T47D (cell line): ENCODE measurements at regions not wholly inside any gene's neighbourhood (a gene's known extent, or its start where the extent isn't known, plus 50 kb on each side); places are given as distances from the start of the nearest gene placed in this dataset.
A peak's percentile ranks its signal among the peaks of the same experiment; 100 is the strongest.
"Not testable (repeated sequence)": the region's sequence is repeated elsewhere in the genome, so short reads cannot be mapped to it uniquely, and the experiment has no call there.

Source experiments
- DNase-seq, 2 experiments: peaks; one replicate each; pipeline versions ENCODE4 v3.0.0 to v3.0.0-alpha.2; 2011 to 2012; ENCODE audit warnings: low read depth in 1 of 2, low spot score in 1 of 2
- JUND ChIP-seq: IDR thresholded peaks from 2 replicates; pipeline ENCODE4 v1.6.1; 2012; ENCODE audit warnings: low read depth
- in situ Hi-C: cut with HindIII; loops from 2 replicates; pipeline ENCODE4 v1.10.0; 2016; ENCODE audit warnings: low sequenced_read_pairs, low pct_unique_long_range_greater_than_20kb

DNA sequence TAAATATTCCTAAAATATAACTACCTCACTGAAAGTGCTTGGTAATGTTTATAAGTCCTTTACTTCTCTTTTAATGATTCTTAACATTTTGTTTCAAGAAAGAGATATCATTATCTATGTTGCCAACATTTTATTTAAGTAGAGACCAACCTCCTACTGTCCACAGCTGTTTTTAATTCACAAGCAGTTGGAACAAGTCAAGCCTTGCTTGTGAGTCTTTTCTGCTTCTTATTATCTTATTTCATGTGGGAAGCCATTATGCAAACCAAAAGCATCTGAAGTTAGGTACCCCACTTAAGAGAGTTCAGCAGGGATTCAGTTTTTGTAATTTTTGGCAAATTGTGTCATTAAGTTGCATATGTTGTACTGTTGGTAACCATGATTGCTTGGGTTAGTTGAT, 1714.5 kb downstream of the GRIK2 start:
- no peak for DNase-seq
- TF ChIP-seq JUND = no peak
- in situ Hi-C loops = no loop called here

DNA sequence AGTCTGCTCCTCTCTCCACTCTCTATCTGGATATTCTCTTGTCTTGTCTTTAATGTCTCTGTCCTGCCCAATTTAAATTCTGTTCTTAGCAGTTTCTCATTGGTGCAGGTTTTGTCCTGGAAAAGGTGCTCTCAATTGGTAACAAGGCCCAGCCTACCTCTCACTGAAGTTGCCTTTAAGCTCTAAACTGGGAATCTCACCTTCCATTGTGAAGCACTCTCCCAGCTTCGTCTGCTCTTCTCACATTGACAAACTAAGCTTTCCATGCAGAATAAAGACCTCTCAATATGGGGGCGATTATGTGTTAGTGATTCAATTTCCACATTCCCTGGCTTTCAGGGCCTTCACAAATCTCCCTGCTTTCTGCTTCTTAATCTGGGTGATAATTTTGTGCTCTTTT, 1712.2 kb downstream of the GRIK2 start:
- DNase-seq = no peak
- in situ Hi-C loops = no loop called here
- no peak for TF ChIP-seq JUND

DNA sequence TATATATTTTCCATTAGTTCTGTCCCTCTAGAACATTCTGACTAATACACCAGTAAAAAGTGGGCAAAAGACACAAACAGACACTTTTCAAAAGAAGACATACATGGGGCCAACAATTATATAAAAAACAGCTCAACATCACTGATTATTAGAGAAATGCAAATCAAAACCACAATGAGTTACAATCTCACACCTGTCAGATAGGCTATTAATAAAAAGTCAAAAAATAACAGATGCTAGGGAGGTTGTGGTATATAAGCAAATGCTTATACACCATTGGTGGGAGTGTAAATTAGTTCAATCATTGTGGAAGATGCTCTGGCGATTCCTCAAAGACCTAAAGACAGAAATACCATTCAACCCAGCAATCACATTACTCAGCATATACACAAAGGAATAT, 1707.8 kb downstream of the GRIK2 start:
- DNase-seq = no peak
- TF ChIP-seq JUND = no peak
- in situ Hi-C loops = no loop called here

GRCh38 chr6:103092414-103092813, 1698.9 kb downstream of the GRIK2 start:
- DNase-seq = peak in 1 of 2 experiments; percentile 1
- in situ Hi-C loops = not testable (repeated sequence)

DNA sequence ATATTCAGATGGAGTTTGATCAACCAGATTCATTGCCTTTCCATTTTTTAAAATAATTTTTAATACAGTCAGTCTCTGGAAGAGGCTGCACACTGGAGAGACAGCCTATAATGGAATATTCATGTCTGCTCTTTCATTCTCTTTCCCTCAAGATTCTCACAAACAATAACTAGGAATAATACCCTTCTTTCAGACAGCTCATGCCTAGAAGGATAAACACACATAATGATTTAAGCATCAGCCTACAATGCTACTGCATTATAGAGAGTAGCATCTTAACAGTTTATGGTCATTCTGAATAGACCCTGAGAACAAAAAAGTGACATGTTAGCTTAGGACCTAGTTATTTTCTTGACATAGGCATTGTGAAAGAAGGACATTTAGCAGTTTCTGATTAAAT, 1692.3 kb downstream of the GRIK2 start:
- in situ Hi-C loops = no loop called here
- DNase-seq = no peak
- TF ChIP-seq JUND = no peak

GRCh38 chr6:103081876-103082630, 1688.5 kb downstream of the GRIK2 start:
- no peak for DNase-seq
- in situ Hi-C loops = no loop called here
- no peak for TF ChIP-seq JUND

- in situ Hi-C loops = no loop called here
- DNase-seq = no peak
- no peak for TF ChIP-seq JUND
Measured at GRCh38 chr6:103081126-103081525, 1687.6 kb downstream of the GRIK2 start.

- in situ Hi-C loops = no loop called here
- no peak for DNase-seq
- TF ChIP-seq JUND = no peak
Measured at GRCh38 chr6:103080497-103080896, 1687.0 kb downstream of the GRIK2 start.

GRCh38 chr6:103079867-103080266, 1686.4 kb downstream of the GRIK2 start:
- no peak for TF ChIP-seq JUND
- in situ Hi-C loops = no loop called here
- no peak for DNase-seq

GRCh38 chr6:103062136-103062535, 1668.6 kb downstream of the GRIK2 start:
- in situ Hi-C loops = no loop called here
- TF ChIP-seq JUND = no peak
- DNase-seq = no peak

DNA sequence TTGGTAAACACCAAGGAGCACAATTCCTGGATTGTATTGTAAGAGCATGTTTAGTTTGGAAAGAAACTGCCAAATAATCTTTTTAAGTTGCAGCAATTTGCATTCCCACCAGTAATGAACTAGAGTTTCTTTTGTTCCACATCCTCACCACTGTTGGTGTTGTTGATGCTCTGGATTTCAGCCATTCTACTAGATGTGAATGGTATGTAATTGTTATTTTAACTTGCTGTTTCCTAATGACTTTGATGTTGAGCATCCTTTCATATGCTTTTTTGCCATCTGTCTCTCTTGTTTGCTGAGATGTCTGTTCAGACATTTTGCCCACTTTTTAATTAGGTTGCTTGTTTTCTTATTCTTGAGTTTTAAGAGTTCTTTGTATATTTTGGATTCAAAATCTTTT, 1654.1 kb downstream of the GRIK2 start:
- in situ Hi-C loops = no loop called here
- DNase-seq = no peak
- no peak for TF ChIP-seq JUND

DNA sequence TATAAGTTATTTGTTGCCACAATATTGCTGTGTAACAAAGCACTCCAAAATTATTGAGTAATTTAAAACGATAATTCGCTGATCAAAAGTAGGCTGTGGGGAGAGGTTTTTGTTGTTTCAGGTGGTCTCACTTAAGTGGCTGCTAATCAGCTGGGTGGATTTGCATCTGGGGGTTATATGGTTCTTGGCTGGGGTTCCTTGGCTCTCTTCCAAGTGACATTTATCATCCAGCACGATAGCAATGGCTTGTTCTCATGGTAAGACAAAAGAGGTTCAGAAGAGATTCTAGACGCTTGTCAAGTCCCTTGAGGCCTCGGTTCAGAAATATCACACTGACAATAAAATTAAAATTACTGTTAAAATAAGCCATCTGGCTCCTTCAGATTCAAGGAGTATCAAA, 1648.8 kb downstream of the GRIK2 start:
- no peak for TF ChIP-seq JUND
- no peak for DNase-seq
- in situ Hi-C loops = no loop called here

DNA sequence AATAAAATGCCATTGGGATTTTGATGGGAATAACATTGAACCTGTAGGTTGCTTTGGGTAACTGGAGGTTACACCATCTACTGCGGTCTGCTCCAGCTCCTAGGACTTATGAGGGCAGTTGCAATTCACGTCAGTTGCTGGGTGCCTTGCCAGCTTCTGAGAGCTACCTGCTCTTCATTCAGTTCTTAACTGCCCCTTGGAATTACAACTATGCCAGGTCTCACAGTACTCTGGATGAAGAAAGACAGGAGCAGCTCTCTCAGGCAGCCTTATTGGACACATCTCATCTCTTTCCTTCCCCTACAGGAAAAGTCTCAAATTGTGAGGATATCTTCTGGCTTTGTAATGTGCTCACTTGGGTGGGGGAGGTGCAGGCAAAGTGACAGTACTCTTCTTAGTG, 1643.3 kb downstream of the GRIK2 start:
- in situ Hi-C loops = no loop called here
- no peak for DNase-seq
- TF ChIP-seq JUND = no peak

- no peak for TF ChIP-seq JUND
- in situ Hi-C loops = no loop called here
Measured at GRCh38 chr6:103027271-103027931, 1633.9 kb downstream of the GRIK2 start.

More at GRCh38 chr6:103027271-103027931, 1633.9 kb downstream of the GRIK2 start:
- no peak for DNase-seq
